DND-41 (cell line): ENCODE measurements at regions not wholly inside any gene's neighbourhood (a gene's known extent, or its start where the extent isn't known, plus 50 kb on each side); places are given as distances from the start of the nearest gene placed in this dataset.

Source experiments
- CTCF ChIP-seq: IDR thresholded peaks from 2 replicates; pipeline ENCODE4 v1.5.1; 2012; ENCODE audit warnings: borderline replicate concordance, low read length, moderate library complexity, mild to moderate bottlenecking; ENCODE audit not compliant: poor library complexity, severe bottlenecking; ENCODE audit errors: extremely low read depth
- EZH2 ChIP-seq: IDR thresholded peaks from 3 replicates; pipeline ENCODE4 v1.6.1; 2012; ENCODE audit warnings: borderline replicate concordance, low read depth, mild to moderate bottlenecking, moderate library complexity, low read length, inconsistent platforms; ENCODE audit not compliant: severe bottlenecking

- TF ChIP-seq CTCF = peak; percentile 94
- no peak for TF ChIP-seq EZH2
Measured at GRCh38 chr1:224513787-224514209, 79.2 kb upstream of the WDR26 start.
